Umbilical cord (tissue), 1 donor: ENCODE measurements at regions not wholly inside any gene's neighbourhood (a gene's known extent, or its start where the extent isn't known, plus 50 kb on each side); places are given as distances from the start of the nearest gene placed in this dataset.

Experiments
- DNase-seq: peaks from one replicate; pipeline ENCODE4 v3.0.0-alpha.2; 2015; ENCODE audit warnings: low spot score

DNA sequence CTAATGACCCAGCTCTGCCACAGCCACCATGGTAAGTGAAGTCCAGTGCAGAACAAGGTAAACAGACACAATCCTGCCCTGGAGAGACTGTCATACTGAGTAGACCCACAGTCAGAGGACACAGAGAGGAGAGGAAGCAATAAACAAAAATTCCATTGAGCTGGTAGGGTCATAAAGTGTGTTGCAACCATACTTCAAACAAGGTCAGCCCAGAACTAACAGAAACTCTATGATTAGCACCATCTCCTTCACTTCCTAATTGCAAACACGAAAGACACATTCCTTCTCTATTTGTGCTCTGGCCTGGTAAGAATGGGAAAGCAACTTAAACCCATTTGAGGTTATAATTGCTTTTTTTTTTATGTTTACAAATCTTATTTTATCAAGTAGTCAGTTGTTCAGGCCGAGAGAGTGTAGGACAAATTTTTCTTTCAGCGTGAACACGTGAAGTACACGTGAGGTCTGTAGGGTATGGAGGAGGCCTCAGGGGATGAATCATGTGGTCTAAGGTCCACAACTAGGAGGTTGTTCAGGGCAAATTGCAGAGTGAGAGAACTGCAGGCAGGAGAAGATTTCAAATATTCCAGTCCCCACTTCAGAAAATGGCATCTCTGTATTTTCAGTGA lies 71.4 kb upstream of the GLS start:
- no peak for DNase-seq

DNA sequence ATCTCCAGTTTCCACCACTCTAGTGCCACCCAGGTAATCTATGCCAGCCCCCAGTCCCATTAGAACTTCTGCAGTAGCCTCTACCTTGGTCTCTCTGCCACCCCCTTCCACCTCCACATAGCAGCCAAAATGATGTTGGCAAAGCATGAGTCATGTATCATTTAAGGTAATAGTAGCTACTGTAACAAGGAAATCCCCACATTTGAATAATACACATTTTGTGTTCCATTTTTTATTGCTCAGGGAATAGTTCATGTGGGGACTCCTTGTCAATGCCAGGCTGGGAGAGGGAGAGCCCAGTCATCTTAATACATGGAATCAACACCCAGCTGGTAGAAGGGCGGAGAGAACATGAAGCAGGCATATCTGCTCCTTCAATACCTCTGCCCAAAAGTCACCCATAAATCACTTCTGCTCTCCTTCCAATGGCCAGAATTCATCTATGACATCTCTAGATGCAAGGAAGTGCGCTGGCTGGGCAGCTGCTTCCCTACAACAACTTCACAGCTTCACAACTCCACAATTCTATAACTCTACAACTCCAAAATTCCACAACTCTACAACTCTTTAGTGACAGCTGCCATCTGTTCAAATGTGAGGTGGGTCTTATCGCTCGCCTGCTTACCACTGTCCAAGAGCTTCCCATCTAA lies 70.6 kb upstream of the GLS start:
- no peak for DNase-seq

DNA sequence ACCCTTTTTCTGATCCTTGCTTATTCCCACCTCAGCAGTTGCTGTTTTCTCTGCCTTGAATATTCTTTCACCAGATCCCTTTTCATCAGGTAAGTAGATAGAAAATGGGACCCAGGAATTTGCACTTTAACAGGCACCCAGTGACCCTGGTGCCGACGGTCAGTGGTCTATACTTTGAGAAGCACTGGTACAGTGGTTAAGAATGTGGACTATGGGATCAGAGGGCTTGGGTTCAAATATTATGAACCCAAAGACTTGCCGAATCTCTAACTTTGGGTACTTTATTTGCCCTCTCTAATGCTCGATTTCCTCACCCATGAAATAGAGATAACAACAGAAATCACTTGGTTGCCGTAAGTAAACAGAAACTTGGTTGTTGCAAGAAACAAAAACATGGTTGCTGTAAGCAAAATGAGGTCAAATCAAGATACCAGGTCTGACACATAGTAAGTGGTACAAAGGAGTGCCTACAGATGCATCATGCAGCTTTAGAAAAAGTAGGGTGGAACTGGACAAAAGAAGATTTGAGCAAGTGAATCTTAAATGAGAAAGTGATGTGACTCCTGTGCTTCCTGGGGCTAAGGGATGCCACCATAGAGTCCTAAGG lies 69.5 kb upstream of the GLS start:
- DNase-seq: no peak

GRCh38 chr2:190811811-190812210 lies 68.8 kb upstream of the GLS start:
- no peak for DNase-seq

- peak; percentile 56 for DNase-seq
These were observed 67.9 kb upstream of the GLS start for GRCh38 chr2:190812506-190813294.

DNA sequence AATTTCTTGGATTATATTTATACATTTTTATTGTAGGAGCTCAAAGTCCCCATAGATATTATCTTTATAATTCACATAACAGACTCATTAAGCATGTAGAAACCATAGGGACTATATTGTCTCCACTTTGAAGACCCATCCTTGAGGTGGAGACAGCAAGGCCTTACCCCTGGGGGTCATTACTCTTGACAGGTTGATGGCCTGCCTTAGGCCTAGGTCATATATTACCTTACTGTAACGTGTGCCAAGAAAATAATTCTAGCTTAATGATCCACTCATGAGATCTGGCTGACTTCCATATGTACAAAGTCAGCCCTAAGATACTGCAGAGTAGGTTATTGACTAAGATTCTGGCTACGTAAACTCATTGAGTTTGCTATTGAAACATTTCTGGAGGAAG lies 65.4 kb upstream of the GLS start:
- DNase-seq: no peak

- DNase-seq: no peak
These were observed 63.5 kb upstream of the GLS start for GRCh38 chr2:190817082-190817481.

DNA sequence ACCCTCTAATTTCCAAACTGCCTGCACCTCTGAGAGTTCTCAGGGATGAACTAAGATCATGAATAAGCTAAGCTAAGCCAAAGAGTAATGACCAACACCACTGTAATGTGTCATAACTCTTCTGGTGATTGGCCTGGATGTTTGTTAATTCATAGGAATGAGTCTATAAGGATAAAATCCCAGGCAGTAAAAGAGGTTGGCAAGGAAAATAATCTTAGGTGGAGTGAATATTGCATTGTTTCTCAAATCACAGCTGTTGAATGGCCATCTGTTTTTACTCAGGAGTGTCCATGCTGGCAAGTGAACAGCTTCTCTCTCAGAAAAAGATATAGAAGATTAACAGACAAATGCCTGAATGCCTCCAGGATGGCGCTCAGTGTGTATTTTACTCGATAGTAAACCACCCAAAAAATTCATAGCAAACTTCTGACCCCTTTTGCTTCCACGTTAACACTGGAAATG lies 60.8 kb upstream of the GLS start:
- peak; percentile 94 for DNase-seq

DNA sequence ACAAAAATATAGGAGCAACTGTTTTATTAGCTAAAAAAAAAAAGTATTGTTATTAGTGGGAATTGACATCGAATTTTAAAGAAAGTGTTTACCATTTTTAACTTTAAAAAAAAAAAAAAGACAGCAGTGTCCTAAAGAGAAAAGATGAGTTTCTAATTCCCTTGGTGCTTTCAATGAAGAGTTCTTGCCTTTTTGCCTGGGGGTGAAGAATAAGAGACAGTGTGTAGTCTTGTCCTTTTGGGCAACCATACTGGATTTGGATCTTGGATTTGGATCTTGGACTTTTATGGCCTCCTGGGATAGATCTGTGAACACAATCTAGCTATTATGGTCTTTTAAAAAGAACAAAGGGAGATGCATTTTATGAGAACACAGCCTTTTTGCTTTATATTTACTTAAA lies 60.2 kb upstream of the GLS start:
- no peak for DNase-seq

DNA sequence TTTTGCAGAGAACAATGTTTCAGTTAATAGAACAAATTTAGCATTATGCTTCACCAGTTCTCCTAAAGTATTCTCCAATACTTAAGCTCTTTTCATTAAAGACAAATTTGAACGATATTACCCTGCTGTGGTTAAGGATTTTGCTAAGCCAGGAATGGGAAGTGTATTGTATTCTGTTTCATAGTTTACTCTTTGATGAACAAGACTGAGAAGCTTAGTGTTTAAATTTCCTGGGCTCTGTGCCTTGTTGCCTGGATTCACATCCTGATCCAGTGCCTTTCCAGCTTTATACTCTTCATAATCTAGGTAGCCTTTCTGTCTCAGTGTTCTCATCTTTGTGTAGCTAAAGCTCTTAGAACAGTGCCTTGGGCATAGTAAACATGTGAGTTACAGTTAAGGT lies 58.6 kb upstream of the GLS start:
- peak; percentile 52 for DNase-seq

DNA sequence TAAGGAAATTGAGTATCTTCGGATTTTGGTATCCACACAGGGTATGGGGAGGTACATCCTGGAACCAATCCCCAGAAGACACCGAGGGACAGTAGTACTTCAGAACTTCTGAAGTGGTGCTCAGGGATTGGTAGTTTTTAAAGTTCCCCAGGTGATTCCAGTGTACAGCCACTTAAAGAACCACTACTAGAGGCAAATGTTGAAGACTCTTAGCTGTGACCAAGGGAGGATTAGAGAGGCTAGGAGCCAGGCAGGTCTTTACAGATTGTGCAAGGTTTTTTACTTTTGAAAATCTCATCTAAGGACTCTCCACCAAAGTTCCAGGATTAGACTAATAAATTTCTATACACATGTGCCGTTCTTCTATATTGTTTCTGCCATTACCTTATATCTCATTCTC lies 52.9 kb upstream of the GLS start:
- no peak for DNase-seq

DNA sequence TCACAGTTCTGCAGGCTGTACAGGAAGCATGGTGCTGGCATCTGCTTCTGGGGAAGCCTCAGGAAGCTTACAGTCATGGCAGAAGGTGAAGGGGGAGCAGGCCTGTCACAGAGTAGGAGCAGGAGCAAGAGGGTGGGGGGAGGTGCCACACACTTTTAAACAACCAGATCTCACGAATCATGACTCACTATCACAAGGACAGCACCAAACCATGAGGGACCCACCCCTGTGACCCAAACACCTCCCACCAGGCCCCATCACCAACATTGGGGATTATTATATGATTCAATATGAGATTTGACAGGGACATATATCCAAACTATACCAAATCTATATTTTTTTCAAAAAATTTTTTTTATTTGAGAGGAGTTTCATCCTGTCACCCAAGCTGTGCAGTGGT lies 51.0 kb upstream of the GLS start:
- no peak for DNase-seq
